HepG2 (cell line): ENCODE measurements at regions not wholly inside any gene's neighbourhood (a gene's known extent, or its start where the extent isn't known, plus 50 kb on each side); places are given as distances from the start of the nearest gene placed in this dataset.

Experiments used
- CTCF ChIP-seq: sonication (generic); formaldehyde crosslinking; IDR thresholded peaks from 2 replicates; pipeline ENCODE4 v1.5.0; 2020; ENCODE audit warnings: mild to moderate bottlenecking, missing genetic modification reagents, moderate library complexity
- MATR3 ChIP-seq: sonication (generic); formaldehyde crosslinking; IDR thresholded peaks from 2 replicates; pipeline ENCODE4 v1.4.0; 2020; ENCODE audit warnings: missing genetic modification reagents

GRCh38 chr2:145807968-145808367, 1288.0 kb upstream of the ZEB2 start:
- TF ChIP-seq CTCF (CRISPR knock-in tag) (no peak), MATR3 (CRISPR knock-in tag) (no peak)
